ENCODE measurements at regions not wholly inside any gene's neighbourhood (a gene's known extent, or its start where the extent isn't known, plus 50 kb on each side); places are given as distances from the start of the nearest gene placed in this dataset.

DNA sequence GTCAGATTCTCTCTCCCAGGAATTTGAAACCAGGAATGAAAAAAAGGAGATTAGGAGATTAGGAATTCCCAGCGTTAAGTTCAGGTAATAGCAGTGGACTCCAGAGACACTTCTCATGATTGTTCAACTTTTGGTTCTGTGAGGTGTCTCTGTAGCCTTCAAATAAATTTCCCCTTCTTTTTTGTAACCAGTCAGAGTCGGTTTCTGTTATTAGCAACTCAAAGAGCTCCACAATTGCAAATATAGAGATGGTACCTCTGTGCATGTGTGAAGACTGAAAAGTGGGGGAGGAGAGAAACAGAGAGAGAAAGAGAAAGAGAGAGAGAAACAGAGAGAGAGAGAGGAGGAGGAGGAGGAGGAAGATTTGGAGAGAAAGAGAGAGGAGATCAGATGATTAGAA lies 112.8 kb upstream of the STEAP1B start:
- TF ChIP-seq, protein P1, sequence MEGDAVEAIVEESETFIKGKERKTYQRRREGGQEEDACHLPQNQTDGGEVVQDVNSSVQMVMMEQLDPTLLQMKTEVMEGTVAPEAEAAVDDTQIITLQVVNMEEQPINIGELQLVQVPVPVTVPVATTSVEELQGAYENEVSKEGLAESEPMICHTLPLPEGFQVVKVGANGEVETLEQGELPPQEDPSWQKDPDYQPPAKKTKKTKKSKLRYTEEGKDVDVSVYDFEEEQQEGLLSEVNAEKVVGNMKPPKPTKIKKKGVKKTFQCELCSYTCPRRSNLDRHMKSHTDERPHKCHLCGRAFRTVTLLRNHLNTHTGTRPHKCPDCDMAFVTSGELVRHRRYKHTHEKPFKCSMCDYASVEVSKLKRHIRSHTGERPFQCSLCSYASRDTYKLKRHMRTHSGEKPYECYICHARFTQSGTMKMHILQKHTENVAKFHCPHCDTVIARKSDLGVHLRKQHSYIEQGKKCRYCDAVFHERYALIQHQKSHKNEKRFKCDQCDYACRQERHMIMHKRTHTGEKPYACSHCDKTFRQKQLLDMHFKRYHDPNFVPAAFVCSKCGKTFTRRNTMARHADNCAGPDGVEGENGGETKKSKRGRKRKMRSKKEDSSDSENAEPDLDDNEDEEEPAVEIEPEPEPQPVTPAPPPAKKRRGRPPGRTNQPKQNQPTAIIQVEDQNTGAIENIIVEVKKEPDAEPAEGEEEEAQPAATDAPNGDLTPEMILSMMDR (IDR thresholded peaks at IDR 0.05), result no peak
- peak overlapping the region in 1 of 10 donors; percentile 19 for H3K27ac ChIP-seq
- intact Hi-C loops (cut with DNase I), result no loop called here
- H3K27me3 ChIP-seq, result peaks cover 0 to 7% (median 0%) of the 10 kb centered on the region in 7 donors
- H3K9me3 ChIP-seq, result peaks cover 0 to 13% (median 6%) of the 10 kb centered on the region in 11 donors
- H3K4me1 ChIP-seq, result peaks cover 0 to 11% (median 0%) of the 10 kb centered on the region in 9 donors
- 74 to 77% methylated on average over 2 of the region's 2 CpGs for WGBS, 2 donors
- ATAC-seq (no peak), DNase-seq (no peak)
- no peak overlapping the region for H3K4me3 ChIP-seq
- no peaks in the 10 kb centered on the region for H3K36me3 ChIP-seq

DNA sequence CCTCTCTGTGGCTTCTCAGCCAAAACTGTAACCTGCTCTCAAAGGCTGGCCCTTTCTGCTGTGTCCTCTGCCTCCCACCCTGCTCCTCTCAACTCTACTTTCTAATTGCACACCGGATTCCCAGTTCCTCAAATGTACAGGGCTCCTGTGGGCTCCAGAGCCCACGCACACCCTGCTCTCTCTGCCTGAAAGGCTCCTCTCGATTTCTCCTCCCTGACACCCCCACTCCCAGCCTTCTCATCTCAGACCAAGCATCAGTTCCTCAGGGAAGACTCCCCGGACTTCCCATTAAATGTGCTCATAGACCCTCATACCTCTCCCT lies 111.7 kb upstream of the STEAP1B start:
- TF ChIP-seq, protein P1 (IDR thresholded peaks at IDR 0.05), result no peak
- intact Hi-C loops (cut with DNase I), result no loop called here
- Histone ChIP-seq H3K27ac (no peak overlapping the region), H3K36me3 (no peaks in the 10 kb centered on the region), H3K9me3 (peaks cover 0 to 2% (median 0%) of the 10 kb centered on the region in 11 donors), H3K27me3 (peaks cover 0 to 7% (median 0%) of the 10 kb centered on the region in 7 donors), H3K4me3 (no peak overlapping the region), H3K4me1 (peaks cover 0 to 11% (median 0%) of the 10 kb centered on the region in 9 donors)
- WGBS, 2 donors, result 90 to 94% methylated on average over 4 of the region's 4 CpGs
- DNase-seq (no peak), ATAC-seq (no peak)

DNA sequence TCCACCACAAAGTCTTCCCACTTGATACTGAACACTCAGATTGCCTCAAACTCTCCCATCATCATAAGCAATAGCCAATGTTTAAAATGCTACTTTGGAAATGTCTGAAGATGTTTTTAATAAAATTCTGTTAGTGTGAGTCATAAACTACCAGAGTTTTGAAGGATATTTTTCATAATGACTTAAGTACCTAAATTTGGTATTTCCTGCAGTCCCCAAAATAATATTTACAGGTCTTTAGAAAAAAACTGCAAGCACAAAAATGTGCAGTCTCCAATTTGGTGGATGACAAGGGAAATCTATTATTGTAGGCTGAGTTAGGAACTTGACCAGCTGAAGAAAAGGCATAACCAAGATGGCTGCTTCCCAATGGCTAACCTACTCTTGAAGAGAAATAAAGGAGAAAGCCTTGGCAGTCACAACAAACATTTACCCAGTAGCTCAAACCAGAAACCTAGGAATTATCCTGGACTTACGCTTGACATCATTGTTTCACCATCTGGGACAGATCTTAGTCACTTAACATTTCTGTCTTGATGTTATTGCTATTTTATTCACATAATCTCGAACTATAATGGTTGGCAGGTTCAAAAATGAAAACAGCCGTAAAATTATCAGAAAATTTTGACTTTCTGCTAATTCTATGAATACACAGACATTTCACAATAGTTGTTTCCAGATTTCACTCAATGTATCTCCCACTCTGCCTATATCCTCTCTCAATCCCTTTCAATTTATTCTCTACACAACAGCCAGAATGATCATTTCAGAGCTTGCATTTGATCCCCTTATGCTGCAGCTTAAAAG lies 111.2 kb upstream of the STEAP1B start:
- no peak overlapping the region for H3K4me3 ChIP-seq
- intact Hi-C loops (cut with DNase I), result no loop called here
- WGBS, 2 donors, result 81 to 89% methylated on average over 3 of the region's 3 CpGs
- TF ChIP-seq, protein P1 (IDR thresholded peaks at IDR 0.05), result no peak
- ATAC-seq, result no peak
- no peak overlapping the region for H3K27ac ChIP-seq
- no peak for DNase-seq
- peaks cover 0 to 7% (median 0%) of the 10 kb centered on the region in 7 donors for H3K27me3 ChIP-seq
- H3K4me1 ChIP-seq, result peaks cover 0 to 11% (median 0%) of the 10 kb centered on the region in 9 donors
- no peaks in the 10 kb centered on the region for H3K9me3 ChIP-seq
- no peaks in the 10 kb centered on the region for H3K36me3 ChIP-seq

DNA sequence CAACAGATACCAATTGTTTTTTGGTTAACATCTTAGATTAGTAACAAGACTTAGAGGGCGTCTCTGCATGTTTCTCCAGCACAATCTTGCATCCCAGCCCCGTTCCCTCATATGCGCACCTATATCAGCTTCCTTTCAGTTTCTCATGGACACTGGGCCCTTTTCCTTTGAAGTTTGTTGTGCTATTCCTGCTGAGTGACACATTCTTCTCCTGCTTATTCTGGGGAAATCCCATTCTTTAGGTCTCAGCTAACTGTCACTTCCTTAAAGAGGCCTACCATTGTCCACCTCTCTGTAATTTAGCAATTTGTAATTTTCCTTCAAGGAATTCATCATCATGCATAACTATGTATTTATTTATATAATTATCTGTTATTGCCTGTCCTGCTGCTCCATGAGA lies 110.3 kb upstream of the STEAP1B start:
- Histone ChIP-seq H3K36me3 (no peaks in the 10 kb centered on the region), H3K9me3 (no peaks in the 10 kb centered on the region), H3K4me1 (peaks cover 0 to 11% (median 0%) of the 10 kb centered on the region in 9 donors), H3K27me3 (peaks cover 0 to 7% (median 0%) of the 10 kb centered on the region in 7 donors), H3K4me3 (no peak overlapping the region), H3K27ac (no peak overlapping the region)
- WGBS, 2 donors, result 88 to 89% methylated on average over 3 of the region's 3 CpGs
- DNase-seq (no peak), ATAC-seq (no peak)
- TF ChIP-seq, protein P1 (IDR thresholded peaks at IDR 0.05), result no peak
- intact Hi-C loops (cut with DNase I), result no loop called here
